Glutamatergic neuron (in vitro differentiated cells): ENCODE measurements at regions not wholly inside any gene's neighbourhood (a gene's known extent, or its start where the extent isn't known, plus 50 kb on each side); places are given as distances from the start of the nearest gene placed in this dataset.

Source experiments
- DNase-seq: peaks from one replicate; pipeline ENCODE4 v3.0.0; 2022
- H3K27ac Mint-ChIP-seq: one replicate; pipeline ENCODE4 v1.8.0; 2020; ENCODE audit warnings: mild to moderate bottlenecking, mixed read lengths, inconsistent platforms; ENCODE audit not compliant: unreplicated experiment
- H3K27me3 Mint-ChIP-seq: one replicate; pipeline ENCODE4 v1.8.0; 2020; ENCODE audit warnings: mild to moderate bottlenecking, moderate library complexity, mixed read lengths, inconsistent platforms; ENCODE audit not compliant: unreplicated experiment
- H3K36me3 Mint-ChIP-seq: one replicate; pipeline ENCODE4 v1.8.0; 2020; ENCODE audit warnings: mild to moderate bottlenecking, mixed read lengths, inconsistent platforms; ENCODE audit not compliant: unreplicated experiment
- H3K4me1 Mint-ChIP-seq: one replicate; pipeline ENCODE4 v1.8.0; 2020; ENCODE audit warnings: mild to moderate bottlenecking, low read depth, mixed read lengths, inconsistent platforms; ENCODE audit not compliant: unreplicated experiment
- H3K4me3 Mint-ChIP-seq: one replicate; pipeline ENCODE4 v1.8.0; 2020; ENCODE audit warnings: mild to moderate bottlenecking, mixed read lengths, inconsistent platforms; ENCODE audit not compliant: unreplicated experiment
- H3K9me3 Mint-ChIP-seq: one replicate; pipeline ENCODE4 v1.8.0; 2020; ENCODE audit warnings: mild to moderate bottlenecking, moderate library complexity, mixed read lengths, inconsistent platforms; ENCODE audit not compliant: unreplicated experiment
- TF ChIP-seq, protein P1 (sequence below): fragments of 200-600 bp; sonication (generic); IDR thresholded peaks from one replicate; pipeline ENCODE4 v1.5.0; 2021; ENCODE audit not compliant: partially characterized antibody, unreplicated experiment

DNA sequence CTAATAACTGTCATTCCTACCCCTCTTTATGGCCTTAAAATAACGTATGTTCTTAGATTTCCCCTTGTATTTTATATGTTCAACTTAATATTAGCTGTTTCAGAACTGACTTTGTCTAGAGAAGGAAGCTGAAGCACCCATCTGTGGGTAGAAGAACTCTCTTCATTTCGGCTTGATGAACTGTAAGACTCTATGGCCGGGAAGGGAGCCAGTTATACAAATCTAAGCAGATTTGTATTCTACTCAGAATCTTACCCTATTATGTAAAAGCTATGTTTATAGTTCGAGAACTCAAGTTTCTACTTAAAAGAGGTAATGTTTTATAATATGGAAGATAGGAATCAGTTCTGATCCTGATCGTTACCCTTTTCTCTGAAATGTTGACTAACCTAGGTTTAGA lies 390.9 kb upstream of the PRICKLE1 start:
- Mint-ChIP-seq H3K4me3 (no peak overlapping the region), H3K9me3 (no peaks in the 10 kb centered on the region), H3K36me3 (peaks cover under 1% of the 10 kb centered on the region), H3K4me1 (peaks cover 6% of the 10 kb centered on the region), H3K27ac (no peak overlapping the region), H3K27me3 (no peaks in the 10 kb centered on the region)
- TF ChIP-seq, protein P1, sequence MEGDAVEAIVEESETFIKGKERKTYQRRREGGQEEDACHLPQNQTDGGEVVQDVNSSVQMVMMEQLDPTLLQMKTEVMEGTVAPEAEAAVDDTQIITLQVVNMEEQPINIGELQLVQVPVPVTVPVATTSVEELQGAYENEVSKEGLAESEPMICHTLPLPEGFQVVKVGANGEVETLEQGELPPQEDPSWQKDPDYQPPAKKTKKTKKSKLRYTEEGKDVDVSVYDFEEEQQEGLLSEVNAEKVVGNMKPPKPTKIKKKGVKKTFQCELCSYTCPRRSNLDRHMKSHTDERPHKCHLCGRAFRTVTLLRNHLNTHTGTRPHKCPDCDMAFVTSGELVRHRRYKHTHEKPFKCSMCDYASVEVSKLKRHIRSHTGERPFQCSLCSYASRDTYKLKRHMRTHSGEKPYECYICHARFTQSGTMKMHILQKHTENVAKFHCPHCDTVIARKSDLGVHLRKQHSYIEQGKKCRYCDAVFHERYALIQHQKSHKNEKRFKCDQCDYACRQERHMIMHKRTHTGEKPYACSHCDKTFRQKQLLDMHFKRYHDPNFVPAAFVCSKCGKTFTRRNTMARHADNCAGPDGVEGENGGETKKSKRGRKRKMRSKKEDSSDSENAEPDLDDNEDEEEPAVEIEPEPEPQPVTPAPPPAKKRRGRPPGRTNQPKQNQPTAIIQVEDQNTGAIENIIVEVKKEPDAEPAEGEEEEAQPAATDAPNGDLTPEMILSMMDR = no peak
- no peak for DNase-seq

GRCh38 chr12:42979746-42980145 lies 390.2 kb upstream of the PRICKLE1 start:
- H3K4me1 Mint-ChIP-seq = peaks cover 6% of the 10 kb centered on the region

DNA sequence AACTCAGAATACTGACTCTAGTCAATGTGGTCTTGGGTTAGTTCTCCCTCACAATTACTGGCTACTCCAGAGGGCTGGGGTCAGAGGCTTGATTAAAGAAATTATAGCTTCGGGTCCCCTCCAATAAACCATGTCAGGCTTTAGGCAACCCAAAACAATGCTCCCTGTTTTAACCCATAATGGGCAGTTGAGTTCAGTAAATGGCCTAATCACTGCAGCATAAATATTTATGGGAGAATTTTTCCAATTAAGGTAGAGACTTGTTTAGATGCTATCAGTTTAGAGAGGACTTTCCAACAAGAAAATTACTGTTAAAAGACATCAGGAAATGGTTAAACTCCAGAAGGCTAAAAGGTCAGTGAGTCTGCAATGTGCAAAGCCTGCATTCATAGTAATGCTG lies 389.2 kb upstream of the PRICKLE1 start:
- peaks cover 10% of the 10 kb centered on the region for H3K36me3 Mint-ChIP-seq
- TF ChIP-seq, protein P1 = no peak
- no peak overlapping the region for H3K27ac Mint-ChIP-seq
- no peaks in the 10 kb centered on the region for H3K9me3 Mint-ChIP-seq
- H3K4me1 Mint-ChIP-seq = peaks cover 6% of the 10 kb centered on the region
- no peak for DNase-seq
- H3K4me3 Mint-ChIP-seq = no peak overlapping the region
- H3K27me3 Mint-ChIP-seq = no peaks in the 10 kb centered on the region

More at GRCh38 chr12:42979746-42980145, 390.2 kb upstream of the PRICKLE1 start:
- Mint-ChIP-seq H3K36me3 (peaks cover 8% of the 10 kb centered on the region), H3K27ac (no peak overlapping the region), H3K4me3 (no peak overlapping the region), H3K27me3 (no peaks in the 10 kb centered on the region), H3K9me3 (no peaks in the 10 kb centered on the region)
- TF ChIP-seq, protein P1 = no peak
- DNase-seq = no peak

- Mint-ChIP-seq H3K9me3 (no peaks in the 10 kb centered on the region), H3K4me3 (peak overlapping the region; percentile 15), H3K27ac (no peak overlapping the region), H3K36me3 (peaks cover 10% of the 10 kb centered on the region), H3K27me3 (no peaks in the 10 kb centered on the region), H3K4me1 (peaks cover 6% of the 10 kb centered on the region)
- no peak for DNase-seq
- TF ChIP-seq, protein P1 = no peak
Measured at GRCh38 chr12:42977451-42978230, 388.1 kb upstream of the PRICKLE1 start.

DNA sequence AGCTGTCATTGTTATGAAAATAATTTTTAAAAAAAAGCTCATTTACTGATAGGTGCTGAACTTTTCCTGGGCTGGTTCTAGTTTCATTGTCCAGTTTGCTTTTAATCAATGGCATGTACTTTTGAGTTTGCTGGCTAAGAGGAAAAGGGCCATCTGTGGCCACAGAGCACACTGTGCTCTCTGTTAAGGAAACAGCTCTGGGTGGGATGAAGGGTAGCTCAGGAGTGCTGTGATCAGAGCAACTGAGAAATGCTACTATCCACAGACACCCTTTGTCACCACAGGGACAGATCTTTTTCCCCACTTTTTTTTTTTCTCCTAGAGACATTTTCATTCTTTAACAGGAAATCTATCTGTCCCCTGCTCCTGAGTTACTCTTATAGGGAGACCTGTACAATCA lies 387.1 kb upstream of the PRICKLE1 start:
- peaks cover 6% of the 10 kb centered on the region for H3K4me1 Mint-ChIP-seq
- H3K27me3 Mint-ChIP-seq = no peaks in the 10 kb centered on the region
- H3K4me3 Mint-ChIP-seq = no peak overlapping the region
- H3K27ac Mint-ChIP-seq = peak overlapping the region; percentile 6
- H3K36me3 Mint-ChIP-seq = peaks cover 10% of the 10 kb centered on the region
- DNase-seq = no peak
- TF ChIP-seq, protein P1 = no peak
- H3K9me3 Mint-ChIP-seq = no peaks in the 10 kb centered on the region
